ENCODE measurements at regions not wholly inside any gene's neighbourhood (a gene's known extent, or its start where the extent isn't known, plus 50 kb on each side); places are given as distances from the start of the nearest gene placed in this dataset.

DNA sequence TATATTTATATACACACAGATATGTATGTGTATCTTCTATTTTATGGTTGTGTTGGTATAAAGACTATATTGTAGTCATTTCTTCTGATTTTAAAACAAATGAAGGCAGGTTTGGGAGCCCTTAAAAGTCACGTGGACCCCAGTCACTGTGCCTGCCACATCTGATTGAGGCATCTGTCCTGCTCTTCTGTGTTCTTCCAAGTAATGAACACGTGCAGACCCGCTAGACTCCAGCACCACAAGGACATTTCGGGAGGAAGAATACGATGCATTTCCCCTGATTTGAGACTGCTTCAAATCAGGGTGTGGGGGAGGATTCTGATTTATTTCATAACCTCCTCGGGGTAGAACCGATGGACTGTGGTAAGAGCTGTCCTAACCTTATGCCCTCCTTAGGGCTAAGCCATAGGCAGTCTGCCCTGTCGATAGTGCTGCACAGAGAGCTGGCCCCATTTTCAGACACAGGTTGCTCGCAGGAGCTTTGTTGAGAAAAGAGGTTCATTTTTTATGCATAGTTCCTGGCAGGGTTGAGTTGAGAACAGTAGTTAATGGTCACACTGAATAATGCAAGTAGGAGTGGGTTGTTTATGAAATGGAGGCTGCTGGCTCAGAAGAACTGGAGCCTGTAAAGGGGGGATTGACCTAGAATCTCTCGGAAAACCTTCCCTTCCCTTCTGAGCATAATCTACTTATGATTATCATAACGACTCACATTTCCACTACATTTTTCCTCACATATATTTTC, 55.0 kb upstream of the C10orf120 start:
- H3K4me1 ChIP-seq (ENCODE audit: insufficient read depth, low read length) = no peaks in the 10 kb centered on the region
- H3K27me3 ChIP-seq (ENCODE audit: low read length) = peaks cover 13% of the 10 kb centered on the region
- no peaks in the 10 kb centered on the region for H3K36me3 ChIP-seq (ENCODE audit: low read depth, low read length)
- no peak overlapping the region for H3K4me3 ChIP-seq (ENCODE audit: low read length)
- H3K79me2 ChIP-seq (ENCODE audit: low read length) = no peaks in the 10 kb centered on the region
- intact Hi-C loops (cut with micrococcal nuclease) = no loop called here
- H3F3A ChIP-seq (ENCODE audit: low read length, unreplicated experiment) = no peaks in the 10 kb centered on the region
- H3K27ac ChIP-seq (ENCODE audit: low read length) = no peak overlapping the region
- no peak overlapping the region for H2AFZ ChIP-seq (ENCODE audit: low read length)
- ATAC-seq (no peak), DNase-seq (no peak)
- BruUV-seq (replicated peaks) = no TSS peak
- H3K9ac ChIP-seq (ENCODE audit: low read length) = no peak overlapping the region
- TF ChIP-seq EZH2phosphoT487 (IDR thresholded peaks at IDR 0.05; ENCODE audit: borderline replicate concordance, low read length) (no peak), EZH2 (IDR thresholded peaks at IDR 0.05; ENCODE audit: low read length, unreplicated experiment) (no peak)
- TF ChIP-seq, protein P1, sequence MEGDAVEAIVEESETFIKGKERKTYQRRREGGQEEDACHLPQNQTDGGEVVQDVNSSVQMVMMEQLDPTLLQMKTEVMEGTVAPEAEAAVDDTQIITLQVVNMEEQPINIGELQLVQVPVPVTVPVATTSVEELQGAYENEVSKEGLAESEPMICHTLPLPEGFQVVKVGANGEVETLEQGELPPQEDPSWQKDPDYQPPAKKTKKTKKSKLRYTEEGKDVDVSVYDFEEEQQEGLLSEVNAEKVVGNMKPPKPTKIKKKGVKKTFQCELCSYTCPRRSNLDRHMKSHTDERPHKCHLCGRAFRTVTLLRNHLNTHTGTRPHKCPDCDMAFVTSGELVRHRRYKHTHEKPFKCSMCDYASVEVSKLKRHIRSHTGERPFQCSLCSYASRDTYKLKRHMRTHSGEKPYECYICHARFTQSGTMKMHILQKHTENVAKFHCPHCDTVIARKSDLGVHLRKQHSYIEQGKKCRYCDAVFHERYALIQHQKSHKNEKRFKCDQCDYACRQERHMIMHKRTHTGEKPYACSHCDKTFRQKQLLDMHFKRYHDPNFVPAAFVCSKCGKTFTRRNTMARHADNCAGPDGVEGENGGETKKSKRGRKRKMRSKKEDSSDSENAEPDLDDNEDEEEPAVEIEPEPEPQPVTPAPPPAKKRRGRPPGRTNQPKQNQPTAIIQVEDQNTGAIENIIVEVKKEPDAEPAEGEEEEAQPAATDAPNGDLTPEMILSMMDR (conservative IDR thresholded peaks at IDR 0.05; ENCODE audit: low read depth, low read length) = no peak
- H3K4me2 ChIP-seq (ENCODE audit: low read length) = no peak overlapping the region
- H3K9me2 ChIP-seq (replicated peaks; ENCODE audit: low read length) = no peaks in the 10 kb centered on the region
- POLR2A ChIA-PET (ENCODE audit: unreplicated experiment) = no interaction called here
- H4K20me1 ChIP-seq (ENCODE audit: low read length) = no peaks in the 10 kb centered on the region
- CTCF ChIA-PET = no interaction called here
- no peaks in the 10 kb centered on the region for H3K9me3 ChIP-seq (ENCODE audit: low read length)

DNA sequence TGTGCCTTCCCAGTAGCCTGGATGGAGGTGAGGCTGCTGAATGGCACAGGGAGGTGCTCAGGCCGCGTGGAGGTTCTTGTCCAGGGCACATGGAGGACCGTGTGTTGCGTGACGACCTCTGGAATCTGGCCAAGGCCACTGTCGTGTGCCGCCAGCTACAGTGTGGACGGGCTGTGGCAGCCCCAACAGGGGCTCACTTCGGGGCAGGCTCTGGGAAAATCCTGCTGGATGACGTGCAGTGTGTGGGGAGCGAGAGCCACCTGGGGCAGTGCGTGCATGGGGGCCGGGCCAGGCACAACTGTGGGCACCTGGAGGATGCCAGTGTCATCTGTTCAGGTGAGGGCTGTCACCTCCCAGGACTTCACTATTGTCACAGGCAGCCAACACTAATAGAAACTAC, 50.2 kb upstream of the C10orf120 start:
- no peak for DNase-seq
- H2AFZ ChIP-seq (ENCODE audit: low read length) = no peak overlapping the region
- H3K79me2 ChIP-seq (ENCODE audit: low read length) = no peaks in the 10 kb centered on the region
- ChIA-PET POLR2A (ENCODE audit: unreplicated experiment) (no interaction called here), CTCF (no interaction called here)
- H4K20me1 ChIP-seq (ENCODE audit: low read length) = no peaks in the 10 kb centered on the region
- ATAC-seq = no peak
- BruUV-seq (replicated peaks) = no TSS peak
- H3K9me2 ChIP-seq (replicated peaks; ENCODE audit: low read length) = no peaks in the 10 kb centered on the region
- TF ChIP-seq, protein P1 (conservative IDR thresholded peaks at IDR 0.05; ENCODE audit: low read depth, low read length) = no peak
- intact Hi-C loops (cut with micrococcal nuclease) = no loop called here
- no peak overlapping the region for H3K4me2 ChIP-seq (ENCODE audit: low read length)
- no peaks in the 10 kb centered on the region for H3F3A ChIP-seq (ENCODE audit: low read length, unreplicated experiment)
- H3K27me3 ChIP-seq (ENCODE audit: low read length) = peaks cover 25% of the 10 kb centered on the region
- H3K4me1 ChIP-seq (ENCODE audit: insufficient read depth, low read length) = no peaks in the 10 kb centered on the region
- no peaks in the 10 kb centered on the region for H3K9me3 ChIP-seq (ENCODE audit: low read length)
- H3K27ac ChIP-seq (ENCODE audit: low read length) = no peak overlapping the region
- H3K9ac ChIP-seq (ENCODE audit: low read length) = no peak overlapping the region
- no peaks in the 10 kb centered on the region for H3K36me3 ChIP-seq (ENCODE audit: low read depth, low read length)
- H3K4me3 ChIP-seq (ENCODE audit: low read length) = no peak overlapping the region
